ENCODE measurements at regions not wholly inside any gene's neighbourhood (a gene's known extent, or its start where the extent isn't known, plus 50 kb on each side); places are given as distances from the start of the nearest gene placed in this dataset.
"Not testable (repeated sequence)": the region's sequence is repeated elsewhere in the genome, so short reads cannot be mapped to it uniquely, and the experiment has no call there.

DNA sequence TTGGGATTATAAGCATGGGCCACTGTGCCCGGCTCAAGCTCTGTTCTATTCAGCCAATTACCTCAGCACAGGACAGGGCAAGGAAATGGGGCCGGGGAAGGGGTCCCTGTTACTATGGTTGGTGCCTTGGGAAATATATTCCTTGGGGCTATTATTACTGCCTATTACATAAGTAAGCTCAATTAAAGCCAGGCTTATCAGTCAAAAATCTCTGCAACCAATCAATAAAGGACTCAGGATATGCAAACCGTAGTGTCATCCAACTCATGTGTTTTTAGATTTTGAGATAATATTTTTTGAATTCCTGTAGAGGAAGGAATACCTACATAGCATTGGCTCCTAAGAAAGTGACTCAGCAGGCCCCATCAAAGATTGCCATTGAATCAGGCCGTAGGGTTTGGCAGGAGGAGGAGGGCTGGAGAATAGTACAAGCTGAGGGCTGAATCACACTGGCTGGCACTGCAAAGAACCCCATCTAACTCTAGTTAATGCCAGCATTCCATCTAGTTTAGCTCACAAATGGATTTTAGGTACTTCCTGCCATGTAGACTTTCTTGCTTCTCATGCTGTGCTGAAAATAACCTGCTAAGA lies 50.5 kb upstream of the LANCL3 start:
- TF ChIP-seq CTCF (conservative IDR thresholded peaks at IDR 0.05; ENCODE audit: low read length); EZH2phosphoT487 (IDR thresholded peaks at IDR 0.05; ENCODE audit: borderline replicate concordance, low read depth, low read length): not testable (repeated sequence)
